ENCODE measurements at regions not wholly inside any gene's neighbourhood (a gene's known extent, or its start where the extent isn't known, plus 50 kb on each side); places are given as distances from the start of the nearest gene placed in this dataset.

GRCh38 chr3:42037318-42037945, 53.7 kb upstream of the TRAK1 start:
- 76 to 86% (median 84%) methylated on average over 4 of the region's 4 CpGs for WGBS, 3 donors
- no peak overlapping the region for H3K27ac ChIP-seq (ENCODE audit: low read depth, low read length)

GRCh38 chr3:42036483-42036823, 54.7 kb upstream of the TRAK1 start:
- 39 to 56% (median 39%) methylated on average over 3 of the region's 3 CpGs for WGBS, 3 donors
- H3K27ac ChIP-seq (ENCODE audit: low read depth, low read length) = no peak overlapping the region

- 41 to 58% (median 53%) methylated on average over 4 of the region's 4 CpGs for WGBS, 3 donors
- H3K27ac ChIP-seq (ENCODE audit: low read depth, low read length) = no peak overlapping the region
Observed at GRCh38 chr3:42035816-42036482, 55.2 kb upstream of the TRAK1 start.

DNA sequence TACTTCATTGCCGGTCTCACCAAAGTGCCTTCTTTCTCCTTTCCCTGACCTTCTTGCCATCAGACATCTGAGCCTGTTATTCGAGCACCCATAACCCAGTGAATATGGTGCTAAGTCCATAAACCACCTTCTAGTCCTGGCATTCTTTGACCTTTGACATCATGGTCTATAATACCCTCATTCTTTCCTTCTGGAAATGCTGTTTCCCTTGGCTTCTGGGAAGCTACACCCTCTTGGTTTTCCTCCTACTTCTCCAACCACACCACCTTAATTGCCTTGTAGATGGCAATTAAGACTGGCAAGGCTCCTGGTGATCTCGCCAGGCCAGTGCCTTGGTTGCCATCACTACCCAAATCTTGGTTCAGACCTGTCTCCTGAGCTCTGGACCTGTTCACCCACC, 56.1 kb upstream of the TRAK1 start:
- H3K27ac ChIP-seq (ENCODE audit: low read depth, low read length) = no peak overlapping the region
- whole genome bisulfite sequencing, 3 donors = 95 to 96% (median 95%) methylated on average over 3 of the region's 3 CpGs

- 88 to 95% (median 93%) methylated on average over 2 of the region's 2 CpGs for WGBS, 3 donors
Observed at GRCh38 chr3:42033741-42034140, 57.4 kb upstream of the TRAK1 start.

DNA sequence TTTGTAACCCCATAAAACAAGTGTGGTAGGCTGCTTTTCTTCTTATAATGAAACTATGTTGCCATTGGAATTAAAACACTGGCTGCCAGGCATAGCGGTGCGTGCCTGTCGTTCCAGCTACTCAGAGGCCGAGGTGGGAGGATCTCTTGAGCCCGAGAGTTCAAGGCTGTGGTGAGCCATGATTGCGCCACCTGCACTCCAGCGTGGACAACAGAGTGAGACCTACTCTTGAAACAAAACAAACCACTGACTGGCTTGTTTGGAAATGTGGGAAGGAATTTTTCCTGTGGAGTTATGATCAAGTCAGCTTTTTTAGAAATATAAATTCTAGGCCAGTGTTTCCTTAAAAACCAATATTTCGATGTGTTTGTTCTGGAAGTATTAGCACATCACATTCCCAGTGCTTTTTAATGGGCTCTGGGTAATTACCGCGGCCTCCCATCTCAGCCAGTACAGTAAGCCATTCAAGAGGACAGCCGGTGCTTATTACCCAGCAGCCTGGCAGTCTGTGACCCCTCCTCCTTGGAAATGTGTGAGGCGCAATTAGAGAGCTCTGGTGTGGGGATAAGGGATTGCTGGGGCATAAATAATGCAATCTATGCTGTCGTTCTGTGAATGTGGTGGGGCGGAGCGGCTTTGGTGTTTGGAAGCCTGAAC, 58.3 kb upstream of the TRAK1 start:
- 48 to 66% (median 60%) methylated on average over 15 of the region's 15 CpGs for WGBS, 3 donors
- no peak overlapping the region for H3K27ac ChIP-seq (ENCODE audit: low read depth, low read length)

More at GRCh38 chr3:42033741-42034140, 57.4 kb upstream of the TRAK1 start:
- H3K27ac ChIP-seq (ENCODE audit: low read depth, low read length) = no peak overlapping the region

GRCh38 chr3:42031808-42032480, 59.2 kb upstream of the TRAK1 start:
- H3K27ac ChIP-seq (ENCODE audit: low read depth, low read length) = no peak overlapping the region
- 50 to 58% (median 57%) methylated on average over 8 of the region's 8 CpGs for WGBS, 3 donors

- H3K27ac ChIP-seq (ENCODE audit: low read depth, low read length) = no peak overlapping the region
- WGBS, 3 donors = 63 to 88% (median 79%) methylated on average over 2 of the region's 2 CpGs
Observed at GRCh38 chr3:42028474-42028873, 62.7 kb upstream of the TRAK1 start.

GRCh38 chr3:42027571-42027970, 63.6 kb upstream of the TRAK1 start:
- no peak overlapping the region for H3K27ac ChIP-seq (ENCODE audit: low read depth, low read length)
- WGBS, 3 donors = 84 to 91% (median 88%) methylated on average over 5 of the region's 5 CpGs

- 3 to 14% (median 5%) methylated on average over 7 of the region's 7 CpGs for WGBS, 3 donors
- no peak overlapping the region for H3K27ac ChIP-seq (ENCODE audit: low read depth, low read length)
Observed at GRCh38 chr3:42025370-42026138, 63.7 kb upstream of the ULK4 start.

- H3K27ac ChIP-seq (ENCODE audit: low read depth, low read length) = peak overlapping the region; percentile 71
- WGBS, 3 donors = 23 to 46% (median 24%) methylated on average over 10 of the region's 10 CpGs
Observed at GRCh38 chr3:42024591-42025351, 62.9 kb upstream of the ULK4 start.

DNA sequence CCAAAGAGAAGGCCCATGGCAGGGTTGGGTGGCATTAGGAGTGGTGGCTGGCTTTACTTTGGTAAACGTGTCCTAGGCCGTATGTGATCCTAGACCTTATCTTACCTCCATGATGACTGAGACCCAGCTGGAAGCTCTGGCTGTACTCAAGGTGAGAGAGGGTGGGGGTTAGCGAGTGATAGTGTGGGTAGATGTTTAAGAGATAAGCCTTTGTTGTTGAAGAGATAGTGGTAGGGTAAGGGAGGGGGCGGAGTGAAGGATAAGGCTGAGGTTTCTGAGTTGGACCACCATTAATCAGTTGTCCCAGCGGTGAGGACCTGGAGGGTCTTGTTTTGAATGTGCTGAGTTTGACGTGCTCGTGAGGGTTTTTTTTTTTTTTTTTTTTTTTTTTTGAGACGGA, 61.5 kb upstream of the ULK4 start:
- WGBS, 3 donors = 82 to 92% (median 86%) methylated on average over 7 to 8 of the region's 8 CpGs
- H3K27ac ChIP-seq (ENCODE audit: low read depth, low read length) = no peak overlapping the region

- 68 to 74% (median 72%) methylated on average over 7 of the region's 7 CpGs for WGBS, 3 donors
- H3K27ac ChIP-seq (ENCODE audit: low read depth, low read length) = no peak overlapping the region
Observed at GRCh38 chr3:42022355-42022754, 60.5 kb upstream of the ULK4 start.

GRCh38 chr3:42020684-42021307, 58.9 kb upstream of the ULK4 start:
- 32 to 62% (median 40%) methylated on average over 2 of the region's 2 CpGs for WGBS, 3 donors
- no peak overlapping the region for H3K27ac ChIP-seq (ENCODE audit: low read depth, low read length)

GRCh38 chr3:42019953-42020260, 58.0 kb upstream of the ULK4 start:
- H3K27ac ChIP-seq (ENCODE audit: low read depth, low read length) = no peak overlapping the region
- WGBS, 3 donors = 77 to 91% (median 87%) methylated on average over 5 of the region's 5 CpGs

DNA sequence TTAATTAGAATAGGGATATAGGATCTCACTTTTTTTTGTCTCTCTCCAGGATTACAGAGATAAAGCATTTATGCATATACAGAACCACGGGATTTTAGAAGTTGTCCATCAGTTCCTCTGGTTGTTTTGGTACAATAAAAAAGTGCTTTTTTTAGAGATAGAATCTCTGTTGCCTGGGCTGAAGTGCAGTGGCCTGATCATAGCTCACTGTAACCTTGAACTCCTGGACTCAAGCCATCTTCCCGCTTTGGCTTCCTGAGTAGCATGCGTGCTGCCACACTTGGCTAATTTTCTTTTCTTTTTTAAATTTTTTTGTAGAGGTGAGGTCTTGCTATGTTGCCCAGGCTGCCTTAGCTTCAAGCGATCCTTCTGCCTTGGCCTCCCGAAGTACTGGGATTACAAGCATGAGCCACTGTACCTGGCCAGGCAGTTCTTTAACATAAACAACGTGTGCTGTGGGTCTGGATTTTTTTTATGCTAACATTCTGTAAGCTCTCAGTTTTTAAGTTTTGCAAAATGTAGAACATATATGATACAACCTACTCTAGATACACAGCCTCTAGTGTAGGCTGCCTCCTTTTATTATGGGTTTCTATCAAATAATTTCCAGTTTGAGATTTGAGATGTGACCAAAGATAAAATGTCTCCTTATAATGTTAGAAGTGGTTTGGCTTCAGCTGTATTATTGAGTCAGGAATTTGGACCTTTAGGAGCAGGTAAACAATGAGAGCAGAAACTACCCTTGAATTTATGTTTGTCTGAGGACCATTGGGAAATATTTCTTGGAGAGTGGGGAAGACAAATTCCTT, 57.4 kb upstream of the ULK4 start:
- WGBS, 3 donors = 36 to 68% (median 60%) methylated on average over 6 of the region's 6 CpGs
- no peak overlapping the region for H3K27ac ChIP-seq (ENCODE audit: low read depth, low read length)

DNA sequence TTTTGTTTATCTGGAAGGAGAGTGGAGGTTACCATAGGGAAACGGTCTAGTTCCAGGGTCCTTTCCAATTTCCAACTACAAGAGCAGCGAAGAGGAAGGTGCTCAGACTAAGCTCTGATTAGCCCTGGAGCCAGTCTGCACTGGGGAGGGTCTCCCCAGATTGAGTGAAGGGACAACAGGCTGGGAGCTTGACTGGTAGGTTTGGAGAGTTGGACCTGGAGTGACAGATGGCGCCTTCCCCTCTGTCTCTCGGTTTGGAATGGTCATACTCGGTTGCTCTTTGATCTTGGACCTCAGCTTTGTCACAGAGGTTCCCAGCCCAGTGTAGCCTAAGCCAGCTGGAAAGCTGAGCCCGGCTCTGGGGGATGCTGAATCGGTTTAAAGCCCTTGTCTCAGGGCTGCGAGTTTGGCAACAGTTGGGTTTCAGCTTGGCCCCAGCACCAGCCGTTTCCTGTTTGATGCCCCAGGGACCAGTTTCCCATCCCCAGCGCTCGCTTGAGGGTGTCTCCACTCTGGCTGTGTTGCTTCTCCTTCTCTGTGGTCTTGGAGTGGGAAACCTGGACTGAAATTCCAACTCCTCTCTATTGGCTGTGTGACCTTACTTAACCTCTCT, 53.1 kb upstream of the ULK4 start:
- WGBS, 3 donors = 9 to 32% (median 12%) methylated on average over 11 of the region's 11 CpGs
- H3K27ac ChIP-seq (ENCODE audit: low read depth, low read length) = no peak overlapping the region

Measured in adipose tissue (tissue), 3 donors.